AG04450 (cell line): ENCODE measurements at regions not wholly inside any gene's neighbourhood (a gene's known extent, or its start where the extent isn't known, plus 50 kb on each side); places are given as distances from the start of the nearest gene placed in this dataset.
"Not testable (repeated sequence)": the region's sequence is repeated elsewhere in the genome, so short reads cannot be mapped to it uniquely, and the experiment has no call there.

Experiments used
- CTCF ChIA-PET: fragments of 300-600, 350-600 bp; formaldehyde crosslinking; extraction: SDS; loops from one replicate; lab custom pipeline; 2022; ENCODE audit warnings: antibody characterized with exemption, inconsistent platforms; lab: Charles Lee
- POLR2A ChIA-PET: fragments of 350-600 bp; formaldehyde crosslinking; extraction: SDS; loops from one replicate; lab custom pipeline; 2021; ENCODE audit warnings: antibody characterized with exemption, inconsistent platforms; lab: Yijun Ruan, JAX
- DNase-seq: peaks from one replicate; pipeline ENCODE4 v3.0.0-alpha.2; 2011; ENCODE audit warnings: low read depth, low spot score
- H3K27ac ChIP-seq: one replicate; pipeline ENCODE4 v1.5.1; 2012; ENCODE audit warnings: low read depth, low read length, control low read depth
- H3K27me3 ChIP-seq: one replicate; pipeline ENCODE4 v1.6.0; 2012; ENCODE audit warnings: low read length; ENCODE audit not compliant: control insufficient read depth, insufficient read depth
- H3K4me3 ChIP-seq: 2 replicates; pipeline ENCODE4 v1.5.1; 2011; ENCODE audit warnings: mild to moderate bottlenecking, low read depth, low read length, control low read depth
- H3K9me3 ChIP-seq: 2 replicates; pipeline ENCODE4 v1.5.1; 2012; ENCODE audit warnings: low read length; ENCODE audit not compliant: control insufficient read depth, insufficient read depth
- CTCF ChIP-seq: IDR thresholded peaks from 2 replicates; pipeline ENCODE4 v1.5.1; 2011; ENCODE audit warnings: low read depth, low read length, control low read depth, inconsistent platforms

- no peak for DNase-seq
- H3K9me3 ChIP-seq: no peaks in the 10 kb centered on the region
- ChIA-PET CTCF (no interaction called here), POLR2A (no interaction called here)
- no peak for TF ChIP-seq CTCF
- no peak overlapping the region for H3K4me3 ChIP-seq
- peaks cover 4% of the 10 kb centered on the region for H3K27me3 ChIP-seq
- H3K27ac ChIP-seq: no peak overlapping the region
Observed at GRCh38 chr1:214135886-214136285, 145.1 kb upstream of the SMYD2 start.

- TF ChIP-seq CTCF: no peak
- POLR2A ChIA-PET: no interaction called here
- DNase-seq: no peak
- Histone ChIP-seq H3K4me3 (no peak overlapping the region), H3K9me3 (no peaks in the 10 kb centered on the region), H3K27me3 (peaks cover 4% of the 10 kb centered on the region), H3K27ac (no peak overlapping the region)
- CTCF ChIA-PET: no interaction called here
Observed at GRCh38 chr1:214136324-214136919, 144.5 kb upstream of the SMYD2 start.

GRCh38 chr1:214141486-214141885, 139.5 kb upstream of the SMYD2 start:
- H3K27me3 ChIP-seq: no peaks in the 10 kb centered on the region
- no peak overlapping the region for H3K4me3 ChIP-seq
- no peaks in the 10 kb centered on the region for H3K9me3 ChIP-seq
- CTCF ChIA-PET: no interaction called here
- no peak for DNase-seq
- POLR2A ChIA-PET: no interaction called here
- TF ChIP-seq CTCF: no peak
- H3K27ac ChIP-seq: no peak overlapping the region

- no peak for DNase-seq
- CTCF ChIA-PET: no interaction called here
- Histone ChIP-seq H3K27me3 (no peaks in the 10 kb centered on the region), H3K9me3 (no peaks in the 10 kb centered on the region), H3K27ac (no peak overlapping the region), H3K4me3 (no peak overlapping the region)
- no peak for TF ChIP-seq CTCF
- POLR2A ChIA-PET: no interaction called here
Observed at GRCh38 chr1:214143006-214143992, 137.7 kb upstream of the SMYD2 start.

GRCh38 chr1:214144521-214144920, 136.4 kb upstream of the SMYD2 start:
- H3K9me3 ChIP-seq, H3K4me3 ChIP-seq, DNase-seq, H3K27me3 ChIP-seq, H3K27ac ChIP-seq, CTCF ChIA-PET, POLR2A ChIA-PET: not testable (repeated sequence)
